ENCODE measurements at regions not wholly inside any gene's neighbourhood (a gene's known extent, or its start where the extent isn't known, plus 50 kb on each side); places are given as distances from the start of the nearest gene placed in this dataset.

GRCh38 chr16:22751685-22752084, 62.3 kb upstream of the HS3ST2 start:
- TF ChIP-seq CTCF (conservative IDR thresholded peaks at IDR 0.05; ENCODE audit: low read length) (no peak), EZH2phosphoT487 (IDR thresholded peaks at IDR 0.05; ENCODE audit: borderline replicate concordance) (no peak)

Data from Loucy (cell line).